Neural progenitor cell (in vitro differentiated cells): ENCODE measurements at regions not wholly inside any gene's neighbourhood (a gene's known extent, or its start where the extent isn't known, plus 50 kb on each side); places are given as distances from the start of the nearest gene placed in this dataset.

Source experiments
- EZH2 ChIP-seq: fragments of 200-600 bp; sonication (generic); IDR thresholded peaks from 2 replicates; pipeline ENCODE4 v1.6.1; 2017; ENCODE audit warnings: antibody characterized with exemption, mild to moderate bottlenecking, moderate library complexity
- TF ChIP-seq, protein P1 (sequence below): fragments of 200-600 bp; sonication (generic); IDR thresholded peaks from 2 replicates; pipeline ENCODE4 v1.5.1; 2017; ENCODE audit warnings: antibody characterized with exemption, mild to moderate bottlenecking

DNA sequence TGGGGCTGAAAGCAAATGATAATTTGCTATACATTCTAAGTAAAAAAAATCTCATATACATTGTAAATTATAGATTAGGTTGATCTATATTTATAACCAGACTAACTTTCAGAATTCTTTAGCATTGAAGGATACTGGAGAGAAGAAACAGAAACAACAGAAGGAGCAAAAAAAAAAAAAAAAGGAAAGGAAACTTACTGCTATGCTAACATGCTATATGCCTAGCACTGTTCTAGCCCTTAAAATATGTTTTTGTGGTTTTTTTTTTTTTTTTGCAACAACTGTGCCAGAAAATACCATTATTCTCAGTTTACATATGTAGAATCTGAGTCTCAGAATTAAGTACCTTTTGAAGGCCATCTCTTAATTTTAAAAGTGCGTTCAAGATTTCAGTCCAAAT is 204.9 kb upstream of the MC4R start:
- TF ChIP-seq, protein P1, sequence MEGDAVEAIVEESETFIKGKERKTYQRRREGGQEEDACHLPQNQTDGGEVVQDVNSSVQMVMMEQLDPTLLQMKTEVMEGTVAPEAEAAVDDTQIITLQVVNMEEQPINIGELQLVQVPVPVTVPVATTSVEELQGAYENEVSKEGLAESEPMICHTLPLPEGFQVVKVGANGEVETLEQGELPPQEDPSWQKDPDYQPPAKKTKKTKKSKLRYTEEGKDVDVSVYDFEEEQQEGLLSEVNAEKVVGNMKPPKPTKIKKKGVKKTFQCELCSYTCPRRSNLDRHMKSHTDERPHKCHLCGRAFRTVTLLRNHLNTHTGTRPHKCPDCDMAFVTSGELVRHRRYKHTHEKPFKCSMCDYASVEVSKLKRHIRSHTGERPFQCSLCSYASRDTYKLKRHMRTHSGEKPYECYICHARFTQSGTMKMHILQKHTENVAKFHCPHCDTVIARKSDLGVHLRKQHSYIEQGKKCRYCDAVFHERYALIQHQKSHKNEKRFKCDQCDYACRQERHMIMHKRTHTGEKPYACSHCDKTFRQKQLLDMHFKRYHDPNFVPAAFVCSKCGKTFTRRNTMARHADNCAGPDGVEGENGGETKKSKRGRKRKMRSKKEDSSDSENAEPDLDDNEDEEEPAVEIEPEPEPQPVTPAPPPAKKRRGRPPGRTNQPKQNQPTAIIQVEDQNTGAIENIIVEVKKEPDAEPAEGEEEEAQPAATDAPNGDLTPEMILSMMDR: no peak
- TF ChIP-seq EZH2: no peak
